ENCODE measurements at regions not wholly inside any gene's neighbourhood (a gene's known extent, or its start where the extent isn't known, plus 50 kb on each side); places are given as distances from the start of the nearest gene placed in this dataset.

DNA sequence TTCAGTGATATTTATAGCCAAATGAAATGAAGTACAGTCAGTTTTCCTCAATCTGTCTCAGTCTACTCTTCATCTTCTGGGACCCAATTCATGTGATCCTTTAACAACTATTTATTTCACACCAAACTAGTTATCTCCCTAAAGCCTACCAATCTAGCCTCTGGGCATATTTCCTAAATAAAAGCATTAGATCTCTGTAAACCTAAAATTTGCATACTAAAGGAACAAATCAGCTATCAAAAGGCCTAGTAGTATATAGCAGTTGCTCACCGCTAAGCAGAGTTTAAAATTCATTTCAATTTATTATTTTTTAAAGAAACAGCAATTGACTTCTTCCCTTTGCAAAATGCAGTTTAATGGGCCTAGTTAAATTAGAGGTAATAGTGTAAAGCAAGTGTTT is 280.2 kb downstream of the ZEB2 start:
- ATAC-seq = no peak
- TF ChIP-seq ZFP3 (CRISPR knock-in tag; IDR thresholded peaks at IDR 0.05) = no peak

DNA sequence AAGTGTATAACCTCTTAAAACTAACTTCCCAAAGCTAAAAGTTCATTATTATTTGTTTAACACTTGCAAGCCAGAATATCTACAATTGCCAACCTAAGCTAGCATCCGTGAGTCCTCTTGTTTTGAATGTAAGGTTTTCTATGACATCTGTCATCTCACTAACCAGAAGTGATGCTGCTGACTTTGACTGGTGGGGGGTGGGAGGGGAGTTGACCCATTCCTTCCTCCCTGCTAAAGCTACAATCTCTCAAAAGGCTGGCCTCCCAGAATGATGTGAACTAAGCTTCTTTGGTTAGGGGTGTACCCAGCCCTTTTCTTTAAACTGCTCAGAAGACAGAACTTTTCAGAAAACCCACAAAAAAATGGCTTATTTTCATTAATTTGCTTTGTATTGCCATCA is 280.6 kb downstream of the ZEB2 start:
- TF ChIP-seq ZFP3 (CRISPR knock-in tag; IDR thresholded peaks at IDR 0.05) = no peak
- no peak for ATAC-seq

DNA sequence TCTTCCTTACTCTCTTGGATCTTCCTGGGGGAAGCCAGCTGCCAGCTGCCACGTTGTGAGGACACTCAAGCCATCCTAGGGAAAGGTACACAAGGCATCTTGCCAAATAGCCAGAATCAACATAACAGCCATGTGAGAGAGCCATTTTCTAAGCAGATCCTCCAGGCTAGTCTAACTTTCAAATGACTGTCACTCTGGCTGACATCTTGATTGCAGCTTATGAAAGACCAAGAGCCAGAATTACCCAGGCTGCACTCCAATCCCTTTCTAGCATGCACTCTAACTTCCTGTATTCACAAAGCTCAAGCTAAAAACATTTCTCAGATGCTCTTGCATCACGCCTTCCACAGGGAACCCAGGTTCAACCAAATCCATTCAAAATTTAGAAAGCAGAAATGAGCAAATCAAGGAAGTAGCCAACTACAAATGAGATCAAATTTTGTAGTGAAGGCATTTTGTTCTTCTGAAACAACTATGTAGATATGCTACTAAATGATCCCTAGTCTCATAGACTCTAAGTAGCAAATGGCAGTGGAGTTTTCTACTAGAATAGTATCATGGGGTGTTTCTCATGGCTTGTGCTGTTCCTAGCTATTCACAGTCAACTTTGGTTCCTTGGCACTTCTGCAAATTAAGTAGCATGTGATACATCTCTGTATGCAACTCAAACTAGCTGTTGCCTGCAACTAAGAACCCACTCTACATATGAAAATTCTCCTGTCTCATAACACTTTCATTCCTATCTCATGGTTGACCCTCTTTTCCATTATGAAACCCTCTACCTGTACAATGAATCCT is 281.9 kb downstream of the ZEB2 start:
- ATAC-seq = no peak
- TF ChIP-seq, protein P1, sequence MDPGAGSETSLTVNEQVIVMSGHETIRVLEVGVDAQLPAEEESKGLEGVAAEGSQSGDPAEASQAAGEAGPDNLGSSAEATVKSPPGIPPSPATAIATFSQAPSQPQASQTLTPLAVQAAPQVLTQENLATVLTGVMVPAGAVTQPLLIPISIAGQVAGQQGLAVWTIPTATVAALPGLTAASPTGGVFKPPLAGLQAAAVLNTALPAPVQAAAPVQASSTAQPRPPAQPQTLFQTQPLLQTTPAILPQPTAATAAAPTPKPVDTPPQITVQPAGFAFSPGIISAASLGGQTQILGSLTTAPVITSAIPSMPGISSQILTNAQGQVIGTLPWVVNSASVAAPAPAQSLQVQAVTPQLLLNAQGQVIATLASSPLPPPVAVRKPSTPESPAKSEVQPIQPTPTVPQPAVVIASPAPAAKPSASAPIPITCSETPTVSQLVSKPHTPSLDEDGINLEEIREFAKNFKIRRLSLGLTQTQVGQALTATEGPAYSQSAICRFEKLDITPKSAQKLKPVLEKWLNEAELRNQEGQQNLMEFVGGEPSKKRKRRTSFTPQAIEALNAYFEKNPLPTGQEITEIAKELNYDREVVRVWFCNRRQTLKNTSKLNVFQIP (CRISPR knock-in tag; IDR thresholded peaks at IDR 0.05; ENCODE audit: borderline replicate concordance, low read depth) = no peak
- TF ChIP-seq ZFP3 (CRISPR knock-in tag; IDR thresholded peaks at IDR 0.05) = no peak
- TF ChIP-seq, protein P2, sequence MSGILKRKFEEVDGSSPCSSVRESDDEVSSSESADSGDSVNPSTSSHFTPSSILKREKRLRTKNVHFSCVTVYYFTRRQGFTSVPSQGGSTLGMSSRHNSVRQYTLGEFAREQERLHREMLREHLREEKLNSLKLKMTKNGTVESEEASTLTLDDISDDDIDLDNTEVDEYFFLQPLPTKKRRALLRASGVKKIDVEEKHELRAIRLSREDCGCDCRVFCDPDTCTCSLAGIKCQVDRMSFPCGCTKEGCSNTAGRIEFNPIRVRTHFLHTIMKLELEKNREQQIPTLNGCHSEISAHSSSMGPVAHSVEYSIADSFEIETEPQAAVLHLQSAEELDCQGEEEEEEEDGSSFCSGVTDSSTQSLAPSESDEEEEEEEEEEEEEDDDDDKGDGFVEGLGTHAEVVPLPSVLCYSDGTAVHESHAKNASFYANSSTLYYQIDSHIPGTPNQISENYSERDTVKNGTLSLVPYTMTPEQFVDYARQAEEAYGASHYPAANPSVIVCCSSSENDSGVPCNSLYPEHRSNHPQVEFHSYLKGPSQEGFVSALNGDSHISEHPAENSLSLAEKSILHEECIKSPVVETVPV (CRISPR knock-in tag; IDR thresholded peaks at IDR 0.05) = no peak
- TF ChIP-seq, protein P3, sequence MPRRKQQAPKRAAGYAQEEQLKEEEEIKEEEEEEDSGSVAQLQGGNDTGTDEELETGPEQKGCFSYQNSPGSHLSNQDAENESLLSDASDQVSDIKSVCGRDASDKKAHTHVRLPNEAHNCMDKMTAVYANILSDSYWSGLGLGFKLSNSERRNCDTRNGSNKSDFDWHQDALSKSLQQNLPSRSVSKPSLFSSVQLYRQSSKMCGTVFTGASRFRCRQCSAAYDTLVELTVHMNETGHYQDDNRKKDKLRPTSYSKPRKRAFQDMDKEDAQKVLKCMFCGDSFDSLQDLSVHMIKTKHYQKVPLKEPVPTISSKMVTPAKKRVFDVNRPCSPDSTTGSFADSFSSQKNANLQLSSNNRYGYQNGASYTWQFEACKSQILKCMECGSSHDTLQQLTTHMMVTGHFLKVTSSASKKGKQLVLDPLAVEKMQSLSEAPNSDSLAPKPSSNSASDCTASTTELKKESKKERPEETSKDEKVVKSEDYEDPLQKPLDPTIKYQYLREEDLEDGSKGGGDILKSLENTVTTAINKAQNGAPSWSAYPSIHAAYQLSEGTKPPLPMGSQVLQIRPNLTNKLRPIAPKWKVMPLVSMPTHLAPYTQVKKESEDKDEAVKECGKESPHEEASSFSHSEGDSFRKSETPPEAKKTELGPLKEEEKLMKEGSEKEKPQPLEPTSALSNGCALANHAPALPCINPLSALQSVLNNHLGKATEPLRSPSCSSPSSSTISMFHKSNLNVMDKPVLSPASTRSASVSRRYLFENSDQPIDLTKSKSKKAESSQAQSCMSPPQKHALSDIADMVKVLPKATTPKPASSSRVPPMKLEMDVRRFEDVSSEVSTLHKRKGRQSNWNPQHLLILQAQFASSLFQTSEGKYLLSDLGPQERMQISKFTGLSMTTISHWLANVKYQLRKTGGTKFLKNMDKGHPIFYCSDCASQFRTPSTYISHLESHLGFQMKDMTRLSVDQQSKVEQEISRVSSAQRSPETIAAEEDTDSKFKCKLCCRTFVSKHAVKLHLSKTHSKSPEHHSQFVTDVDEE (CRISPR knock-in tag; IDR thresholded peaks at IDR 0.05) = no peak
- no peak for TF ChIP-seq ZNF8 (CRISPR knock-in tag; IDR thresholded peaks at IDR 0.05)
- TF ChIP-seq, protein P4, sequence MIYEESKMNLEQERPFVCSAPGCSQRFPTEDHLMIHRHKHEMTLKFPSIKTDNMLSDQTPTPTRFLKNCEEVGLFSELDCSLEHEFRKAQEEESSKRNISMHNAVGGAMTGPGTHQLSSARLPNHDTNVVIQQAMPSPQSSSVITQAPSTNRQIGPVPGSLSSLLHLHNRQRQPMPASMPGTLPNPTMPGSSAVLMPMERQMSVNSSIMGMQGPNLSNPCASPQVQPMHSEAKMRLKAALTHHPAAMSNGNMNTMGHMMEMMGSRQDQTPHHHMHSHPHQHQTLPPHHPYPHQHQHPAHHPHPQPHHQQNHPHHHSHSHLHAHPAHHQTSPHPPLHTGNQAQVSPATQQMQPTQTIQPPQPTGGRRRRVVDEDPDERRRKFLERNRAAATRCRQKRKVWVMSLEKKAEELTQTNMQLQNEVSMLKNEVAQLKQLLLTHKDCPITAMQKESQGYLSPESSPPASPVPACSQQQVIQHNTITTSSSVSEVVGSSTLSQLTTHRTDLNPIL (CRISPR knock-in tag; IDR thresholded peaks at IDR 0.05; ENCODE audit: low read depth) = no peak
- TF ChIP-seq, protein P5, sequence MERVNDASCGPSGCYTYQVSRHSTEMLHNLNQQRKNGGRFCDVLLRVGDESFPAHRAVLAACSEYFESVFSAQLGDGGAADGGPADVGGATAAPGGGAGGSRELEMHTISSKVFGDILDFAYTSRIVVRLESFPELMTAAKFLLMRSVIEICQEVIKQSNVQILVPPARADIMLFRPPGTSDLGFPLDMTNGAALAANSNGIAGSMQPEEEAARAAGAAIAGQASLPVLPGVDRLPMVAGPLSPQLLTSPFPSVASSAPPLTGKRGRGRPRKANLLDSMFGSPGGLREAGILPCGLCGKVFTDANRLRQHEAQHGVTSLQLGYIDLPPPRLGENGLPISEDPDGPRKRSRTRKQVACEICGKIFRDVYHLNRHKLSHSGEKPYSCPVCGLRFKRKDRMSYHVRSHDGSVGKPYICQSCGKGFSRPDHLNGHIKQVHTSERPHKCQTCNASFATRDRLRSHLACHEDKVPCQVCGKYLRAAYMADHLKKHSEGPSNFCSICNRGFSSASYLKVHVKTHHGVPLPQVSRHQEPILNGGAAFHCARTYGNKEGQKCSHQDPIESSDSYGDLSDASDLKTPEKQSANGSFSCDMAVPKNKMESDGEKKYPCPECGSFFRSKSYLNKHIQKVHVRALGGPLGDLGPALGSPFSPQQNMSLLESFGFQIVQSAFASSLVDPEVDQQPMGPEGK (CRISPR knock-in tag; IDR thresholded peaks at IDR 0.05; ENCODE audit: borderline replicate concordance) = no peak
- TF ChIP-seq OSR1 (CRISPR knock-in tag; IDR thresholded peaks at IDR 0.05) = no peak
- no peak for TF ChIP-seq ZC3H10 (CRISPR knock-in tag; IDR thresholded peaks at IDR 0.05)
- no peak for TF ChIP-seq CSDC2 (CRISPR knock-in tag; IDR thresholded peaks at IDR 0.05)
- no peak for TF ChIP-seq RARB (CRISPR knock-in tag; IDR thresholded peaks at IDR 0.05)
- TF ChIP-seq ESRRG (CRISPR knock-in tag; IDR thresholded peaks at IDR 0.05) = no peak
- no peak for TF ChIP-seq BACH2 (CRISPR knock-in tag; IDR thresholded peaks at IDR 0.05; ENCODE audit: borderline replicate concordance)
- no peak for TF ChIP-seq ARNTL (CRISPR knock-in tag; IDR thresholded peaks at IDR 0.05; ENCODE audit: borderline replicate concordance, low read depth)
- no peak for TF ChIP-seq ZNF565 (CRISPR knock-in tag; conservative IDR thresholded peaks at IDR 0.05; ENCODE audit: low read depth)
- no peak for TF ChIP-seq PPARA (CRISPR knock-in tag; IDR thresholded peaks at IDR 0.05; ENCODE audit: borderline replicate concordance)
- no peak for TF ChIP-seq TOX (CRISPR knock-in tag; IDR thresholded peaks at IDR 0.05; ENCODE audit: borderline replicate concordance)
- no peak for TF ChIP-seq ZFP30 (CRISPR knock-in tag; IDR thresholded peaks at IDR 0.05)

DNA sequence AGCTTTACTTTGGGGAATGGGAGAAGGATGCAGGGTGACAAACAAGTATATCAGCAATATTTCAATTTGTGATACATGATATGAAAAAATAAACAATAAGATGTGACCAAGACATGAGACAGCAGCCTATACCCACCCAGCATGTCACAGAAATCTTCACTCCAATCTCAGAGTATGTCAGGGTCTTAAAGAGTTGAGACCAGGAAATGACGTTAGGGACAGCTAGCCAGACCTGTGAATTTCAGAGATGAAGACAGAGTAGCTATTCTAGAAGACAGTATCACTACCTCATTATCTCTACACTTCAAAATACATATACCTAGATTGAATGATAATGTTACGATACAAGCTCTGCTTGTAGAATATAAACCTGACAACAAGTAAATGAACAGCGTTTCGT is 282.8 kb downstream of the ZEB2 start:
- no peak for ATAC-seq

More for the DNA sequence above, 282.8 kb downstream of the ZEB2 start:
- TF ChIP-seq ZC3H10 (CRISPR knock-in tag; IDR thresholded peaks at IDR 0.05) = no peak
- no peak for TF ChIP-seq ESRRG (CRISPR knock-in tag; IDR thresholded peaks at IDR 0.05)
- TF ChIP-seq ZFP3 (CRISPR knock-in tag; IDR thresholded peaks at IDR 0.05) = no peak
- no peak for TF ChIP-seq SNAI2 (CRISPR knock-in tag; IDR thresholded peaks at IDR 0.05)
- TF ChIP-seq PPARA (CRISPR knock-in tag; IDR thresholded peaks at IDR 0.05; ENCODE audit: borderline replicate concordance) = no peak
- no peak for TF ChIP-seq RARB (CRISPR knock-in tag; IDR thresholded peaks at IDR 0.05)
- no peak for TF ChIP-seq BACH2 (CRISPR knock-in tag; IDR thresholded peaks at IDR 0.05; ENCODE audit: borderline replicate concordance)
- TF ChIP-seq GLIS3 (CRISPR knock-in tag; IDR thresholded peaks at IDR 0.05) = no peak
- TF ChIP-seq, protein P1 (CRISPR knock-in tag; IDR thresholded peaks at IDR 0.05; ENCODE audit: borderline replicate concordance, low read depth) = no peak
- TF ChIP-seq, protein P4 (CRISPR knock-in tag; IDR thresholded peaks at IDR 0.05; ENCODE audit: low read depth) = no peak
